Neural progenitor cell (in vitro differentiated cells): ENCODE measurements at regions not wholly inside any gene's neighbourhood (a gene's known extent, or its start where the extent isn't known, plus 50 kb on each side); places are given as distances from the start of the nearest gene placed in this dataset.

ENCODE experiments used
- EZH2 ChIP-seq: fragments of 200-600 bp; sonication (generic); IDR thresholded peaks from 2 replicates; pipeline ENCODE4 v1.6.1; 2017; ENCODE audit warnings: antibody characterized with exemption, mild to moderate bottlenecking, moderate library complexity
- TF ChIP-seq, protein P1 (sequence below): fragments of 200-600 bp; sonication (generic); IDR thresholded peaks from 2 replicates; pipeline ENCODE4 v1.5.1; 2017; ENCODE audit warnings: antibody characterized with exemption, mild to moderate bottlenecking

DNA sequence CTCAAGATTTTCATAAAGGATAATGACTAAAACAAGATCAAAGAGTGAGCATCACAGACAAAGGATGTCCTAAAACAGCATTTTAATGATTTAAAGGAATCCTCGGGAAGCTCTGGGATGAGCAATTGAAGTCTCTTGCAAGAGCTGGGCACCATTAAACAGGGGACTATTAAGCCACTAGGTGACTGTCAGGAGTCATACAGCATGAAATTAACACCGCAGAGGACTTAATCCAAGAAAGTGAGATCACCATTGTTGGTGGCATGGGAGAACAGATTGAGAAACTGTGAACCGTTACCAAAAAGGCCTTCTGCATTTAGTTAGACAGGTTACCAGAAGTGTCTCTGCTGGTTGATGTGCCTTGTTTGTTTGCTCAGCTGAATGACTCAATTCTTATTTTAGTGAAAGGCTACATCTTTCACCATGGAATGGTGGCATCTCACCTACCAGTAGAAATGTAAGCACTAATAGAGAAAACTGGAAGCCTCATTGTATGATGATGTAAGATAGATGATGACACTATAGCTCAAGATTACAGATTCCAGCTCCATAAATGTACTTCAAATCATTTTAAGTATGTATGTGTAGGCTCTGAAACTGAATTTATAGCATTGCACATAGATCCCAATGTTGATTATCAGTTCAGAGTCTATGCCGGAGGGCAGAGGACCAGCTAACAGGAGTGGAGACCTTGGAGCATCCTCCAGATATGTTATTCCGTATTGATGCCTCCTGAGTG, 427.6 kb downstream of the SUCLG1 start:
- TF ChIP-seq, protein P1, sequence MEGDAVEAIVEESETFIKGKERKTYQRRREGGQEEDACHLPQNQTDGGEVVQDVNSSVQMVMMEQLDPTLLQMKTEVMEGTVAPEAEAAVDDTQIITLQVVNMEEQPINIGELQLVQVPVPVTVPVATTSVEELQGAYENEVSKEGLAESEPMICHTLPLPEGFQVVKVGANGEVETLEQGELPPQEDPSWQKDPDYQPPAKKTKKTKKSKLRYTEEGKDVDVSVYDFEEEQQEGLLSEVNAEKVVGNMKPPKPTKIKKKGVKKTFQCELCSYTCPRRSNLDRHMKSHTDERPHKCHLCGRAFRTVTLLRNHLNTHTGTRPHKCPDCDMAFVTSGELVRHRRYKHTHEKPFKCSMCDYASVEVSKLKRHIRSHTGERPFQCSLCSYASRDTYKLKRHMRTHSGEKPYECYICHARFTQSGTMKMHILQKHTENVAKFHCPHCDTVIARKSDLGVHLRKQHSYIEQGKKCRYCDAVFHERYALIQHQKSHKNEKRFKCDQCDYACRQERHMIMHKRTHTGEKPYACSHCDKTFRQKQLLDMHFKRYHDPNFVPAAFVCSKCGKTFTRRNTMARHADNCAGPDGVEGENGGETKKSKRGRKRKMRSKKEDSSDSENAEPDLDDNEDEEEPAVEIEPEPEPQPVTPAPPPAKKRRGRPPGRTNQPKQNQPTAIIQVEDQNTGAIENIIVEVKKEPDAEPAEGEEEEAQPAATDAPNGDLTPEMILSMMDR: no peak
- no peak for TF ChIP-seq EZH2
